T follicular helper cell (primary cell): ENCODE measurements at regions not wholly inside any gene's neighbourhood (a gene's known extent, or its start where the extent isn't known, plus 50 kb on each side); places are given as distances from the start of the nearest gene placed in this dataset.

ENCODE experiments used
- DNase-seq: peaks from one replicate; pipeline ENCODE4 v3.0.0-alpha.2; 2020; ENCODE audit warnings: low read depth

DNA sequence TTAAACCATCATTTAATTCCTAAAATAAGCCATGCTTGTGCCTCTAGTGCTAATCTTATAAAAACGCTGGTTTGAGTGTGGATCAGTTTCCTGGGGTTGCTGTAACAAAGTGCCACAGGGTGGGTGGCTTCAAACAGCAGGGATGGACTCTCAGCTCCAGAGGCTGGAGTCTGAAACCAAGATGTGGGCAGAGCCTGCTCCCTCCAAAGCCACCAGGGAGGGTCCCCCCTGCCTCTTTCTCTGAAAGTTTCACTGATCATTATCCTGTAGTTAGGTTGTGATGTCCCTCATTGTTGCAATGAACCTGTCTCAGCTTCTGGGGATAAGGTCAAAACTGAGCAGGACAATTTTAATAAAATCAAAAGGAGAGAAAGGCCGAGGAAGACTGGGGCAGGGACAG, 251.9 kb upstream of the TCERG1L start:
- no peak for DNase-seq

DNA sequence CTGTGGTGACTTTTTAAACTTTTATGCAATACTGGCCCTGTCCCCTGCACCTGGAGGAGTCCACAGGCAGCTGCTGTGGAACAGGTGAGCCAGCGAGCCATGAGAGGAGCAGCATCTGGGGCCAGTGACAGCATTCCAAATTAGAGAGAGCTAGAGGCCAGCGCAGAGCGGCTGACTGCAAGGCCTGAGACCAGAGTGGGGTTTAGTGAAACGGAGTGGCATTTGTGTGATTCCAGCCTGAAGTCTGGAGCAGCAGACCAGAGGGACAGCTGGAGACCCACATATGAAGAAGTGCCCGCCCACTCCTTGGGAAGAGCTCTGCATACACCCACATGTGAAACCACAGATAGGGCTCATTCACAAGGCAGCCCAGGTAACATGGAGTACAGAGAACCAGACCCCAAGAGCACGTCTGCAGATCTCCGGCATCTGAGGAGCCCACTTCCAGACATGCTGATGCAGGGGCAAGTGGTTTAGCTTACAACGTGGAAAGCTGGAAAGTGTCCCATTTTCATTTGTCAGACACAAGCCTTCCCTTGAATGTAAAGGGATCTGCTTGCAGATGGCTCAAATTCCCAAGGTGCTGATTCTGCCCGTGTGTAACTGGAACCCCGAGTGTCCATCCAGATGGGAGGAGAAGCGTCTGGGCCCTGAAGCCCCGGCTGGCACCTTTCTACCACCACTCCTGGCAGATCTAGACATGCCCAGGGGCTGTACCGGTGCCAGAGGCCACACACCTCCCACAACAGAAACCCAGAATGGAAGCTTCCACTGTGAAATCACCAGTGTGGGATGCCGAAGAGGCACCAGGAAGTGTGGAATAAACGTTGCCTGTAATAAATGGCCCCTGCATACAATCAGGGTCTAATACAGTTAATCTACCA, 256.0 kb upstream of the TCERG1L start:
- DNase-seq = no peak

DNA sequence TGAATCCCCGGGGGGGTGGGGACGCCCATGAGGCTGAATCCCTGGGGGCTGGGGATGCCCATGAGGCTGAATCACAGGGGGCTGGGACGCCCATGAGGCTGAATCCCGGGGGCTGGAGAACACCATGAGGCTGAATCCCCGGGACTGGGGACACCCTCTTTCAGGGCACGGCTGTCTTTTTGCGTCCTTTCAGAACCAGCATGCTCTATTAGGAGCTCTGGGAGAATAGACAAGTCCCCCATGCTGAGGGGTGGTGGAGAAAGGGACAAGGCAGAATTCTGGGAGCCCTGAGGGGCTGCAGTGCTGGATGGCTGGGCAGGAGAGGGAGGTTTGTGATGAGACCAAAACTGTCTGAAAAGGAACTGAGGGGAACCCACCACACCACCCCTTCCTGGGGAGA, 257.3 kb upstream of the TCERG1L start:
- no peak for DNase-seq

DNA sequence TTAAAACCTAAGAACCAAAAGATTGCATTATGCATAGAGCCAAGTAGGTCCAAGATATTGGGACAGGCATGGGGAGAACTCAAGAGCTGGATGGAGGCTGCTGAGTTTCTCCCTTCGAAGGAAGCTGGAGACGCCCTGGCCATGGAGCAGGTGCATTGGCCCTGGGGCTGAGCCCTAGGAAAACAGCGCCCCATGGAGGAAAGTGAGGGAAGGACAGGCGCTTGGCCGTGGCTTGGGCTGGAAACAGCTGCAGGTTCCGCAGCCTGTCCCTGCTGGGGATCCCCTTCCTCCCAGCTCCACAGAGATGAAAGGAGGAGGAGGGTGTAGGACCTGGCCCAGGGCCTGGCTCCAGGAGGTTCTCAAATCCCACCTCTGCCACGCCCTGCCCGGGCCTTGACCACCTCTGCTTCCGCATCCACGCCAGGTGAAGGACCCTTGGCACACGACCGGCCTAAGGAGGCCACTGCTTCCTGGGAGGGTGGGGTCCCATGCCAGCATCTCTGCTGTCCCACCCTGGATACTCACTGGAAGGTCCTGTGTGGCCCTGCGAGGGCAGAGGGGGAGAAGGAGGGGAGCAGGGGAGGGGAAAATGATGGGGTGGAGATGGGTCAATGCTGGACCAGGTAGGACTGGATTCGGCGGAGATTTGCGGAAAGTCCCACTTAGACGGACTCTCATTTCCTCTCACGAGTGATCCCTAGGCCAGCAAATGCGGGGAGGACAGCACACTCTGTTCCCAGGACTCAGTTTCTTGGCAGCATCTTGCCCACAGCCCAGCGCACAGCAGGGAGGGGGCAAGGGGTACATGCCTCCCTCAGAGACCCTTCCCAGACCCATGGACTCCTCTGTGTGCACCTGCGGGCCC, 258.6 kb upstream of the TCERG1L start:
- no peak for DNase-seq

DNA sequence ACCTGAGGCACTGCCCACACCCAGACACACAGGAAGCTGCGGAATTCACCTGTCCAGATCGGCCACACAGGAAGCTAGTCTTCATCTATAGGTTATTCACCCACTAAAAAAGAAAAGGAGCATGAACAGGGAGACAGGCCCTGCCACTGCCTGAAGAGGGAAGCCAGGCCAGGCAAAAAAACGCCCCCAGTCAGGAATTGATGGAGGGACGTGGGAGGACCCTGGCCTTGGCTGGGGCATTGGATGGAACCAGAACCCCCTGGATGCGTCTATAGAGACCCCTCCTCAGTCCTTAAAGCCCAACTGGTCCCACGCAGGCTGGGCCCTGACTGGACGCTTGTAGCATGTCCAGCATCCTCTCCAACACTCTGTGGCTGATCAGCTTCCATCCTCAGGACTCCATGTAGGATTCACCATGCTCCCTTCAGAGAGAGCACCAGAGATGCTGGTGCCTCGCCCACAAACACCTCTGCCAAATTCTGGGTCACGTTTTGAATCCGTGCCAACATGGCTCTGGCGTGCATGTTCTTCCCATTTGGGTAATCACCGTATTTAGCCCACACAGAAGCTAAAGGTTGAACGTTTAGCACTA, 259.3 kb upstream of the TCERG1L start:
- DNase-seq = no peak

DNA sequence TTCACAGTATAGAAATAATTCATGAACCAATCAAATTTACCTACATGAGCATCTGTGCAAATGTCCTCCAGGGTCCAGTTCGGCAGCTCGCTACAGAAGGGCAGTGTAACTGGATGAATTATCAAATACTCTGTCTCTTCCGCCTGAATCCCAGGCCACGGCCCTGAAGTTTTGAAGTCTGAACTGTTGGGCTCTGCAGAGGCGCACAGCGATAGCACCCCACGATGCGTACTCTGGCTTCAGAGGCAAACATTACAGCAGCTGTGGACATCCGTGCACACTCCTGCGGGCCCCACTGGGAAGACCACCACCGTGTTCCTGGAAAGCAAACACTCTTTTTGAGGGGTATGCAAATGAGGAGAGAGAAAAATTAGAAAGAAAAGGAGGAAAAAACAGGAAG, 259.8 kb upstream of the TCERG1L start:
- DNase-seq = no peak

DNA sequence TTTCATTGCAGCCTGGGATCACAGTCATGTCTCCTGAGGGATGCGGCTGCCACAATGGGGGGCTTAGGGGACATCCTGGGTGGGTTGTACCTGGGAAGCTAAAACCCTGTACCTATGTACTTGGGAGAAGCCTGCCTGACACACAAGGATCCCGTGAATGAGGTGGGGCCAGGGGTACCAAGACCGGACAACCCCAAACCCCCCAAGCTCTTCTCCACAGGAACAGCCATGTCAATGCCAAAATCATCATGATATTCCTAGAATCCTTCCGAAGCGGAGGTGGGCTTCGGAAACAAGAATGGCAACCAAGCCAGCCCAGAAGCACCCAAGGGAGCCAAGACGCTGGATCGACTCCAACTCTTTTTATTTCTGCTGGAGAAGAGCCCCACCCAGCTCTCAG, 260.3 kb upstream of the TCERG1L start:
- no peak for DNase-seq

DNA sequence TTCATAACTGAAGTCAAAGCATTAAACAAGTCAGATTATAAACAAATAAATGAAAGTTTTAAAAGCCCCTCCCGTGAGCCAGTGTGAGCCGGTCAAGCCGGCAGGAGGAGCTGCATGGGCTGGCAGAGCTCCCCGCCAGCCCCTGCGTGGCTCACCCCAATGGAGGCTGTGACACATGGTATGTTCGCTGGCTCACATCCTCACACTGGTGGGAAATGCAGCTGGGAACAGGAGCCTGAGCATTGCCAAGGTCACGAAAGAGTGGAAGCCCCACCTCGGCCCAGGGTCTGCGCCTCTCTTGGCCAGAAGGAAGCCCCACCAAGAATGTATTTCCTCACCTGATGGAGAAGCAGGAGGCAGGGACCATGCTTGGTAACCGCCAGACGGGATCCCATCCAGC, 261.7 kb upstream of the TCERG1L start:
- no peak for DNase-seq

DNA sequence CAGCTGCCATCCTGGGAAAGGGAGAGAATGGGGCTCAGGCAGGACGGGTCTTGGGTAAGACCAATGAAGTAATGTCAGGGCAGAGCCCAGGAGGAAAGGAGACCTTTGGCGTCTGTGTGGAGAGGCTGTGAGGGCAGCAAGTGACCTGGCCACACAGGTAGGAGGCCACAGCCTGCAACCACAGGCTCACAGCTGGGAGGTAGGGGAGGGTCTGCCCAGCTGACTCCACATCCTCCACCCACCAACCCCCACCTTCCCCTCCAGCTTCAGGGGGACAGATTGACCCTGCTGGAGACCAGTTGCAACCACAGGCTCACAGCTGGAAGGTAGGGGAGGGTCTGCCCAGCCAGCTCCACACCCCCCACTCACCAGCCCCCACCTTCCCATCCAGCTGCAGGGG, 262.2 kb upstream of the TCERG1L start:
- DNase-seq = no peak

DNA sequence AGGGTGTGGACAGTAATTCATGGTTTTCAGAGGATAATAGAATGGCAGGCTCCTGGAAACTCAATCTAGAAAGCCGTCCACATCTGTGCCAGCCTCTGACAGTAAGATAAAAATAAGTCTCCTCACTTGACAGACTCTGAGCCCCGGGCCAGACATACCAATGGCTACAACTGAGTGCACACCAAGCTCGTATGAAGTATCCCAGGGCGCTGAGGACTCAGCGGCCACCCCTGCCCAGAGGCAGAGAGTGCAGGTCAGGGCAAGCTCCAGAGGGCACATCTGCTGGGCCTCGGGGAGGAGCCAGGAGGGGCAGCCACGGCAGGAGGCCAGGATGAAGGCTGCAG, 262.8 kb upstream of the TCERG1L start:
- DNase-seq = no peak

DNA sequence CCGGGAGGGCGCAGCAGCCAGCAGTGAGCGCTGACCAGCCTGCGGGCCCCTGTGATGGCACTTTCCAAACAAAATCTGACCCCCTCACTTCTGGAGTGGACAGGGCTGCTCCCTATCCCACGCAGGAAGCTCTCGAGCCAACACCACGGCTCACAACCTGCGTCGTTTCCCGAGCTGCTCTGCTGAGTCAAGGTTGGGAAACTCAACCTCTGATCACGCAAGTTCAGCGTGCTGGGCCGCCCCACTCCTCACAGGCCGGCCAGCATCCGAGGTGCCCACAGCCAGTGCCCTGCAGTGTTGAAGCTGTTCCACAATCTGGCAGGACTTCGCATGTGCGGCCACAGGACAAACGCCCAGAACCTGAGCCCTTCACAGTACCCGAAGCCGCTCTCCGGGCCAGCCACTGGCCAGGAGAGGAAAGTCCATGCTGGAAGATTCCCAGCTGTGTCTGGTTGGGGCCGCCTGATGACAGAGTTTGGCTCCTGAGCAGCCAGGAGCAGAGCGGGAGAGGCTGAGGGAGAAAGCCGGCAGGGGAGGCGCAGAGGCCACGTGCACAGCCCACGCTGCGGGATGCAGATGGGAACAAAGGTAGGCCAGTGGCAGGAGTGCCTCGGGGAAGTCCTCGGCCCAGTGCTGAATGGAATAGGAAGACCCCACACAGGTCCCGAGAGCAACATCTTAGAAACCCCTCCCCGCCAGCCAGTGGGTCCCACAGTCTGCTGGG, 263.3 kb upstream of the TCERG1L start:
- no peak for DNase-seq

DNA sequence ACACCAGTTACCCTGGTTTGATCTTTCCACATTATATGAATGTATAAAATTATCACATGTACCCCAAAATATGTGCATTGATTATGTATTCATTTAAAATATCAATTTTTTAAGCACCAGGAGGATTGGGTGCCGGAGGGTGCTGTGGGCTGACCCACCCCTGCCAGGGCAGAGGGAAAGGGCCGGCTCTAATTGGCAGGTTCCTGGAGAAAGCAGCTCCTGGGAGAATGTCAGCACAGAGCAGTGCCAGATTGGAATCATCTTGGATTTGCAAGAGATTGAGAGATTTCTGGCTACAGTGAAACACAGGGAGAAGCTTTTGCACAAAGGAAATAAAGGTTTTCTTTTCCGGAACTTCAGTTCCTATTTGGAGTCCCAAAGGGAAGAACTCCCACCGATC, 264.4 kb upstream of the TCERG1L start:
- no peak for DNase-seq

DNA sequence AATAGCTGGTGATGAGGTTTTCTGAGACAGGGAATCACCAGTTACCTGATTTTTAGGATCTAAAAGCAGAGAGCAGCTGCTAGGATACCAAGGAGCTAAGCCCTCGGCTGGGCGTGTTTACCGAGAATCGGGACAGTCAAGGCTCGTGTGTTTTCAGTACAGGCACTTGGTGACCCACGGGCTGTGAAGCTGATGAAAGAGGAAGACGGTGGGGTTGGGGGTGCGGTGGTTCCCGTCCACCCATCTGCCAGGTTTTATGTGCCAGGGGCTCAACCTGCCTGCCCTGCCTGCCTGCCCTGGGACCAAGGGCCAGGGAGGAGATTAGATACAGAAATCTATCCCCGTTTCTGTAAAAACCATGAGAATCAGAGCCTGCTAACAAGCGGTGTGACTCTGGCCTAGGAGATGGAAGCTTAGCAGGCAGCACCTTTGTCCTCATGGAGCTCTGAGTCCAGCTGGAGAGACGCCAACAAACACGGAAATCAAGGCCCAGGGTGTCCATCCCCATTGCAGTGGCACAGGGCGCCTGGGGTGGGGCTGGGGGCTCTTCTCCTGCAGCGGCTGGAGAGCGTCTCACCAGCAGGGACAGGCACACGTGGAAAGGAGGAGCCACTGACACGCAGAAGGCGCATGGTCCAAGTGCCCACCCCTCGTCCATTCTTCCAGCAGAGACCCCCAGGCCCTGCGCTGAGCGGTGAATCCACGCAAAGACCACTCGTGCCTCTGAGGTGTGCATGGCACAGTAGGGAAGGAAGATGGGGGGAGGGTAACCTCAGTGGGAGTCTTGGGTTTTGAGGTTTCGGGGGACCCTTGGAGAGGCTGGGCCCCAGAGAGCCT, 265.0 kb upstream of the TCERG1L start:
- no peak for DNase-seq

DNA sequence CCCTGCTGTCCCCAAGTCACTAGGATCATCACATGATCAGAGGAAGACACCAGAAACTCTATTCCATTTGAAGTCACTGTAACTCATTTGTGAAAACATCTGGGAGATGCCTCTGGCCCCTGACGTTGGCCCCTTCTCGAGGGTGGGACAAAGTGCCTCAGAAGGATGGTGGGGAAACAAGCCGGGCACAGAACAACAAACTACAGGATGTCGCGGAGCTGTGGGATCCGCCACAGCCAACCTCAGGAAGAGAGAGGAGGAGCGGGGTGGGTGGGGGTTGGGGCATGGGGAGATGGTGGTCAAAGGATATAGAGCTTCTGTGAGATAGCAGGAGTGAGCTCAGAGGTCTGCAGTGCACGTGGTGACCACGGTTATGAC, 265.6 kb upstream of the TCERG1L start:
- DNase-seq = no peak

DNA sequence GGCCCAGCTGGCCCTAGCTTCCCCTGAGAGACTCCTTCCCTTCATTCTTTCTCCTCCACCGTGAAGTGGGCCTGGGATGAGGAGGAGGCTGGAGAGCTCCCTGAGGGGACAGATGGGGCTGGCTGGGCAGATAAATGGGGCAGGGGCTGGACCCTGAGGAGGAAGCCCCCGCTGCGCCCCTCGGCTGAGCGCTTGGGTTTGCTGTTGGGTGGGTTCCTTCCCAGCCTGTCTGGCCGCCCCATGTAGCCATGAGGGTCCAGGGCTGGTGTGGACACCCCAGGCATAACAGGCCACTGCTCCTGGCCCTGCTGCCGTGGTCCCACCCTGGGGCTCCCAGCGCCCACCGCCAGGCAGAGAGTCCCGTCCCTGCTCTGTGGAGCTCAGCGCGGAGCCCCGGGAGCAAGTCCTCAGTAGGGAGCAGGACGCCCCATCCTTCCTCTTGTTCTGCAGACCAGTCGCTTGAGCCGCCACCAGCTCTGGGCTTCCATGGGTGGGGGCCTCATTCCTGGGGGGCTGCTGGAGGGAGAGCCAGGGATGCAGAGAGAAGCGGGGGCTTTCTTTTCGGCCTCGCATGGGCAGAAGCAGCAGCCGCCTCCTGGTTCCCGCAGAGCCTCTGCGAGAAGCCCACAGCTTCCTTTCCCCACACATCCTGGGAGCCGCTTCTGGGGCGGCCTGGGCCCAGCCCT, 266.4 kb upstream of the TCERG1L start:
- DNase-seq = no peak

DNA sequence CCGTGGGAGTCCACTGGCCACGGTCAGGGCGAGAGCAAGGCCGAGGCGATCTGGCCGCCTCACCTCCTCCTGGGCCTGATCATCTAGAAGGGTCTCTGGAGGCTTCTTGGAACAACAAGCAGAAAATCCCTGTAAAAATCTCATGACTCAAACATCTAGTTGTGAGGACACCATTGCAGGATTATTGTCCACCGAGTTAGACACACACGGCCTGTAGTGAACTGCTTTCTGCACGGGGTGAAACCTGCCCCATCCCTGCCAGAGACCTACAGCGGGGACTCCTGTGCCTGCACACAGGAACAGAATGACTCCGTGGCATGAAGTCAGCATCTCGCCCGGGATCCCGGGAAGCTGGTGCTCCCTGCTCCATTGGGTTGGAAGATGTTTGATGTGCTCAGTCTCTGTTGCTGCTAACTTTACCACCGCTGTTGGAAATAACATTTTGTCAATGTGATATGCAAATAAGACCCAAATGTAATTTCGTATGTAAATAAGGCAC, 267.0 kb upstream of the TCERG1L start:
- no peak for DNase-seq

DNA sequence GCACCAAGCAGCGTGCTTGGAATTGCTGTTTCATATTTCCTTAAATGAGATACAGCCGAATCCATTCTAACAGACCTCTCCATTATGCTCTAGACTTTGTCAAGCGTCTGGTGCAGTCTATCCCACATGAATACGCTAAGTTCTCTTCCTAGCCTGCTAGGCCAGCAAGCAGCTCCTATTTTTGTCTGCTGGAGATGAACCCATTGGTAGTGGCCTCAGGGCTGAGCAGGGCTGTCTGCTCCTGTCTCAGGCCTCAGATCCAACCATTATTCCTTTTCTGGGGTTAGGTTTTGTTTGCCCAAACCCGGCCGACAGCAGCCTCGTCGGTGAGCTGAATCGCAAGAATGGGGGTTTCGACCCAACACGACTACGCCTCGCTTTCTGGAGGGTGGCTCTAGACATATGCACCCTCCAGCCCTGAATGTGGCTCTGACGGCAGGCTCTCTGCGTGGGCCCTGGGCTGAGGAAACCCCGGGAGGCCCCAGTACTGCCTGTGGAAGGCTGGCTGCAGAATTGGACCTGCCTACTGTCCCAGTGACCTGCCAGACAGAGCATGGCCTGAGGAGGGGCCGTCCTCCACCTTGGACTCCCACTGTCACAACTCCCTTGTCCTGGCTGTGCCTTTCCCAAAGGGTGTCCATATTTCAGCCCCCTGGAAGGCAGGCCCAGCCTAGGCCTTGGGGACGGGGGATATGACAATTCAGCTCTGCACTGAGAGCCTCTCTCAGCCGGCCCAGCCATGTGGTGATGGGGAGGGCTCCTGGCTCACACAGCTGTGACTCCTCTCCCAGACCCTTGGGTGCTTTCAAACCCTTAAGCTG, 267.9 kb upstream of the TCERG1L start:
- DNase-seq = no peak

DNA sequence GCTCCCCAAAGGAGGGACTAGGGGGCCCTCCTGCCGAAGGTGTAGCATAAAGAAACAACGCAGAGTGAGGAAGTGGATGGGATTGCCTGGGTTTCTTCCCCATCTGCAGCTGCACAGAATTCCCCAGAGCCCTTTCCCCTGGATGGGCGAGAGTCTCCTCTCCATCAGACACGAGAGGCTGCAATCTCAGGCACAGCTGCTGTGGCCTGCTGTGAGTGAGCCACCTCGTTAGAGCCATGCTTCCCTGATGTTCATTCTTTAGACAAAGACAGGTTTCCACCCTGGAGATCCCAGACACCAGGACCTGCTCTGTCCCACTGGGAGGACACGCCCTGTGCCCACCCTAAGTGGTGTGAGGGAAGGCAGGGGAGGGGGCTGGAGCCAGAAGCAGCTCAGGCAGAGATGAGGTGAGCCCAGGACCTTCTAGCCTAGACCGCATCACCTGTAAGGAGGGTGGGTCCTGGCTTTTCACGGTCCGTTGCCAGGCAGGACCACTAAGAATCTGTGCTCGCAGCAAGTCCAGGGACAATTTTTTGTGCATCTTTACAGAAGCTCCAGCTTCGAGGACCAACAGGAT, 268.6 kb upstream of the TCERG1L start:
- no peak for DNase-seq

DNA sequence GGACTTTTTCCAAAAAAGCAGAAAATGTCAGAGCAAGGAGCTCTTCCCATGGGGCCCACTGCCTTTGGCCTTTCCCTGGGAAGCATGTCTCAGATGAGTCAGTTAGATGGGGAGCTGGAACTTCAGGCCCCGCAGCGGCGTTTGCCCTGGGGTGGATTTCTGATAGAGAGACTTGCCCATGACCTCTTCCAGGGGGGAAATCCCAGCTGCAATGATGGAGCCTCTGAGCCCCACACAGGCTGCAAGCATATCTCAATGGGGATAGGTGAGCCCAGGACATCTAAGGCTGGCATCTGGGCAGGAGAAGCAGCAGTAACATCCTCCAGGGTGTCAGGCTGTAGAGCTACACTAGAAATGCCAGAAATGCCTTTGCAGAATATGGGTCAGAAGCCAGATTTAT, 269.2 kb upstream of the TCERG1L start:
- DNase-seq = no peak
